ENCODE measurements at regions not wholly inside any gene's neighbourhood (a gene's known extent, or its start where the extent isn't known, plus 50 kb on each side); places are given as distances from the start of the nearest gene placed in this dataset.

- TF ChIP-seq POLR2AphosphoS5 (IDR thresholded peaks at IDR 0.05), result no peak
- TF ChIP-seq EZH2 (IDR thresholded peaks at IDR 0.05; ENCODE audit: borderline replicate concordance, insufficient read depth, low read length, poor library complexity, severe bottlenecking), result no peak
- TF ChIP-seq CTCF (IDR thresholded peaks at IDR 0.05; ENCODE audit: poor library complexity, severe bottlenecking), result no peak
- no peak for TF ChIP-seq SMC3 (conservative IDR thresholded peaks at IDR 0.05; ENCODE audit: poor library complexity)
- TF ChIP-seq MXI1 (conservative IDR thresholded peaks at IDR 0.05; ENCODE audit: poor library complexity, severe bottlenecking), result no peak
- no peak for TF ChIP-seq EP300 (conservative IDR thresholded peaks at IDR 0.05; ENCODE audit: poor library complexity, severe bottlenecking)
Measured at GRCh38 chr12:93125126-93125525, 196.0 kb upstream of the EEA1 start.

All from neural cell (in vitro differentiated cells).